ENCODE measurements at regions not wholly inside any gene's neighbourhood (a gene's known extent, or its start where the extent isn't known, plus 50 kb on each side); places are given as distances from the start of the nearest gene placed in this dataset.

- ChIA-PET POLR2A (no interaction called here), CTCF (no interaction called here)
- Histone ChIP-seq H3K4me1 (ENCODE audit: control insufficient read depth in 1 of 2, insufficient read depth in 2 of 2, low read depth in 1 of 2, low read length in 1 of 2) (no peaks in the 10 kb centered on the region; a peak in 2 of 4 replicates), H3K9me3 (no peaks in the 10 kb centered on the region), H3K79me2 (ENCODE audit: insufficient read depth) (no peaks in the 10 kb centered on the region), H3K27me3 (ENCODE audit: insufficient read depth) (no peaks in the 10 kb centered on the region), H3K4me3 (ENCODE audit: low read depth in 2 of 2, low read length in 1 of 2) (no peak overlapping the region), H3K9ac (no peak overlapping the region), H3K4me2 (no peak overlapping the region), H3K9me2 (no peaks in the 10 kb centered on the region), H3K27ac (ENCODE audit: low read depth in 2 of 2, low read length in 1 of 2) (no peak overlapping the region), H3K36me3 (replicated peaks in 1 of 2; ENCODE audit: control insufficient read depth in 1 of 2, insufficient read depth in 2 of 2, low read length in 1 of 2) (no peaks in the 10 kb centered on the region), H2AFZ (ENCODE audit: low read depth) (no peak overlapping the region), H4K20me1 (ENCODE audit: insufficient read depth) (no peaks in the 10 kb centered on the region), H3F3A (replicated peaks; ENCODE audit: insufficient read depth) (no peaks in the 10 kb centered on the region)
- DNase-seq: no peak
- WGBS (ENCODE audit: low lambda C conversion rate): 76% methylated on average over 4 of the region's 4 CpGs
- no peak for TF ChIP-seq FOXJ3 (CRISPR knock-in tag; IDR thresholded peaks at IDR 0.05)
- no peak for TF ChIP-seq GABPA (IDR thresholded peaks at IDR 0.05; ENCODE audit: low read depth)
- TF ChIP-seq GATA2 (CRISPR knock-in tag; IDR thresholded peaks at IDR 0.05): no peak
- no peak for TF ChIP-seq RXRA (IDR thresholded peaks at IDR 0.05; ENCODE audit: borderline replicate concordance, low read depth)
- TF ChIP-seq ELF1 (IDR thresholded peaks at IDR 0.05): no peak
- TF ChIP-seq EZH2phosphoT487 (IDR thresholded peaks at IDR 0.05; ENCODE audit: borderline replicate concordance, low read depth): no peak
- TF ChIP-seq MEF2A (IDR thresholded peaks at IDR 0.05; ENCODE audit: borderline replicate concordance, low read depth): no peak
- no peak for TF ChIP-seq CHD2 (IDR thresholded peaks at IDR 0.05; ENCODE audit: low read length, partially characterized antibody)
- TF ChIP-seq USF1 (IDR thresholded peaks at IDR 0.05; ENCODE audit: borderline replicate concordance, low read depth): no peak
- no peak for TF ChIP-seq TEAD4 (IDR thresholded peaks at IDR 0.05; ENCODE audit: borderline replicate concordance, insufficient read depth)
- TF ChIP-seq RAD21 (IDR thresholded peaks at IDR 0.05; ENCODE audit: low read length): no peak
Observed at GRCh38 chr16:61362585-61362984, 673.7 kb downstream of the CDH8 start.

- no peak overlapping the region for H3K4me2 ChIP-seq
- DNase-seq: no peak
- ChIA-PET CTCF (no interaction called here), POLR2A (no interaction called here)
- H3K4me1 ChIP-seq (ENCODE audit: control insufficient read depth in 1 of 2, insufficient read depth in 2 of 2, low read depth in 1 of 2, low read length in 1 of 2): no peaks in the 10 kb centered on the region; a peak in 1 of 4 replicates
- H3F3A ChIP-seq (replicated peaks; ENCODE audit: insufficient read depth): no peaks in the 10 kb centered on the region
- no peaks in the 10 kb centered on the region for H4K20me1 ChIP-seq (ENCODE audit: insufficient read depth)
- no peak overlapping the region for H3K27ac ChIP-seq (ENCODE audit: low read depth in 2 of 2, low read length in 1 of 2)
- no peak for TF ChIP-seq SIN3A (IDR thresholded peaks at IDR 0.05; ENCODE audit: borderline replicate concordance, low read depth, low read length)
- TF ChIP-seq GATA2 (CRISPR knock-in tag; IDR thresholded peaks at IDR 0.05): peak; percentile 71
- no peak for TF ChIP-seq ELF1 (IDR thresholded peaks at IDR 0.05)
- TF ChIP-seq EP300 (IDR thresholded peaks at IDR 0.05; ENCODE audit: borderline replicate concordance in 1 of 2, low read depth in 1 of 2, low read length in 1 of 2): 0 out of 4 replicates have a peak, but pooled peaks of 1 of the 2 experiments have one; percentile 38
- TF ChIP-seq FOSL2 (IDR thresholded peaks at IDR 0.05; ENCODE audit: borderline replicate concordance, low read depth): no peak
- TF ChIP-seq PBX3 (IDR thresholded peaks at IDR 0.05): no peak
- no peak for TF ChIP-seq FOXJ3 (CRISPR knock-in tag; IDR thresholded peaks at IDR 0.05)
- H3K9ac ChIP-seq: no peak overlapping the region
- no peaks in the 10 kb centered on the region for H3K36me3 ChIP-seq (replicated peaks in 1 of 2; ENCODE audit: control insufficient read depth in 1 of 2, insufficient read depth in 2 of 2, low read length in 1 of 2)
- H3K9me3 ChIP-seq: no peaks in the 10 kb centered on the region; the same call in 1 of the 2 replicates
- no peaks in the 10 kb centered on the region for H3K79me2 ChIP-seq (ENCODE audit: insufficient read depth)
- no peaks in the 10 kb centered on the region for H3K27me3 ChIP-seq (ENCODE audit: insufficient read depth)
- under 1% methylated on average over 3 of the region's 3 CpGs for WGBS (ENCODE audit: low lambda C conversion rate)
- H3K4me3 ChIP-seq (ENCODE audit: low read depth in 2 of 2, low read length in 1 of 2): no peak overlapping the region
- no peak overlapping the region for H2AFZ ChIP-seq (ENCODE audit: low read depth)
- H3K9me2 ChIP-seq: 0 out of 2 replicates have a peak, but pooled peaks cover 8% of the 10 kb centered on the region
Observed at GRCh38 chr16:61344791-61345190, 691.4 kb downstream of the CDH8 start.

Measured in SK-N-SH (cell line).